ENCODE measurements at regions not wholly inside any gene's neighbourhood (a gene's known extent, or its start where the extent isn't known, plus 50 kb on each side); places are given as distances from the start of the nearest gene placed in this dataset.
A peak's percentile ranks its signal among the peaks of the same experiment; 100 is the strongest.

DNA sequence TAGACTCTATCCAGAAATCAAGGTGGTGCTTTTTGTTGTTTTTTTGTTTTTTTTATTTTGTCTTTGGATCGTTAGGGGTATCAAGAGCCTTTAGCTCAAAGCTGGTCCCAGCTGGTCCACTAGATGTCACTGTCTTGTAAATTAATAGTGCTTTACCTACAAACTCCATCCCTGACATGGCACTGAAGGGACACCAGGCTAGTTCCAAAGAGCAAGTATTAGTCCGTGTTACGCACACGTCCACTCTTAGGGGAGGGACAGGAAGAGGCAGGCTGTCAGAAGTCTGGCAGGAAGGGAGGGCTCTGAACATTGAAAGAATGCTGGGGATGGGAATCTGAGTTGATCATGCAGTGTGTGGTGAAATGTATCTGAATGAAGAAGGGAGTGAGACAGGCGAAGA lies 85.9 kb upstream of the CCBE1 start:
- H3K9me3 Mint-ChIP-seq = no peaks in the 10 kb centered on the region
- H3K27ac Mint-ChIP-seq = no peak overlapping the region
- no peaks in the 10 kb centered on the region for H3K36me3 Mint-ChIP-seq
- peaks cover 6% of the 10 kb centered on the region for H3K4me1 Mint-ChIP-seq
- no peak overlapping the region for H3K4me3 Mint-ChIP-seq
- DNase-seq (ENCODE audit: low spot score in 2 of 2) (no peak), ATAC-seq (peak; percentile 56)

GRCh38 chr18:59779979-59780378 lies 82.8 kb upstream of the CCBE1 start:
- H3K4me3 Mint-ChIP-seq = no peak overlapping the region
- no peaks in the 10 kb centered on the region for H3K36me3 Mint-ChIP-seq
- DNase-seq (ENCODE audit: low spot score in 2 of 2) = no peak
- peaks cover 6% of the 10 kb centered on the region for H3K4me1 Mint-ChIP-seq
- no peak overlapping the region for H3K27ac Mint-ChIP-seq
- no peak for ATAC-seq
- no peaks in the 10 kb centered on the region for H3K9me3 Mint-ChIP-seq

GRCh38 chr18:59778434-59778833 lies 81.2 kb upstream of the CCBE1 start:
- Mint-ChIP-seq H3K27ac (no peak overlapping the region), H3K4me3 (no peak overlapping the region), H3K9me3 (no peaks in the 10 kb centered on the region), H3K4me1 (peaks cover 6% of the 10 kb centered on the region), H3K36me3 (no peaks in the 10 kb centered on the region)
- DNase-seq (ENCODE audit: low spot score in 2 of 2) = no peak
- ATAC-seq = no peak

DNA sequence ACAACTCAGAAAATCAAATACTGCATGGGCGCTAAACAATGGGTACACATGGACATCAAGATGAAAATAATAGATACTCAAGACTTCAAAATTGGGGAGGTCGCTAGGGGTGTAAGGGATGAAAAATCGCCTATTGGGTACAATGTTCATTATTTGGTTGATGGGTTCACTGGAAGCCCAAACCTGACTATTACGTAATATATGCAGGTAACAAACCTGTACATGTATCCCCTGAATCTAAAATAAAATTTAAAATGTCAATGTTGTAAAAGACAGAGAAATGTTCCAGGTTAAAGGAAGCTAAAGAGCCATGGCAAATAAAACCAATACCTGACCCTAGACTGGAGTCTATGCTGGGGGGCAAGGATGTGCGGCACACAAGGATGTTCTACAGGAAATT lies 80.4 kb upstream of the CCBE1 start:
- H3K36me3 Mint-ChIP-seq = no peaks in the 10 kb centered on the region
- ATAC-seq = no peak
- H3K9me3 Mint-ChIP-seq = no peaks in the 10 kb centered on the region
- H3K4me3 Mint-ChIP-seq = no peak overlapping the region
- H3K4me1 Mint-ChIP-seq = no peaks in the 10 kb centered on the region
- DNase-seq (ENCODE audit: low spot score in 2 of 2) = no peak
- H3K27ac Mint-ChIP-seq = no peak overlapping the region

GRCh38 chr18:59769129-59769865 lies 72.1 kb upstream of the CCBE1 start:
- ATAC-seq (no peak), DNase-seq (ENCODE audit: low spot score in 2 of 2) (no peak)
- Mint-ChIP-seq H3K36me3 (no peaks in the 10 kb centered on the region), H3K4me1 (no peaks in the 10 kb centered on the region), H3K4me3 (no peak overlapping the region), H3K9me3 (peaks cover 2% of the 10 kb centered on the region), H3K27ac (no peak overlapping the region)

GRCh38 chr18:59768409-59768808 lies 71.2 kb upstream of the CCBE1 start:
- H3K4me3 Mint-ChIP-seq = no peak overlapping the region
- no peak overlapping the region for H3K27ac Mint-ChIP-seq
- DNase-seq (ENCODE audit: low spot score in 2 of 2) = no peak
- no peak for ATAC-seq
- H3K4me1 Mint-ChIP-seq = no peaks in the 10 kb centered on the region
- H3K36me3 Mint-ChIP-seq = no peaks in the 10 kb centered on the region
- peaks cover 2% of the 10 kb centered on the region for H3K9me3 Mint-ChIP-seq

DNA sequence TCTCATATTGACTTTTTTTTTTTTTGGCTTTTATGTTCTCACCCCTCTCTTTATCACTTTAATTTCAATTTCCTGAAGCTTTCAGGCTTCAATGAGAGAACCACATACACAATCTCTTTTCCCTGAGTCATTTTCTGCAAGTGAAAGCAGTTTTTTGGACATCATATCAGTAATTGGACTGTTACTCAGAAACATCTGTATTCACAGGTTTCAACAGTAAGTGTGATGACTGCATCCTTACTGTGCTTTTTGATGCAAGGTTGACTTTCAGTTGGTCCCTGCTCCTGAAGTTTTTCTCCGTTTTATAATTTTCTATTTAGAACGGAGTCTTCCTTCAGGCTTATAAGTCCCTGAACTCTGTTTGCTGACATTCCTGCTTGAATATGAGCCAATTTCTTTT lies 70.5 kb upstream of the CCBE1 start:
- no peaks in the 10 kb centered on the region for H3K4me1 Mint-ChIP-seq
- H3K27ac Mint-ChIP-seq = no peak overlapping the region
- DNase-seq (ENCODE audit: low spot score in 2 of 2) (no peak), ATAC-seq (no peak)
- peaks cover 2% of the 10 kb centered on the region for H3K9me3 Mint-ChIP-seq
- no peaks in the 10 kb centered on the region for H3K36me3 Mint-ChIP-seq
- no peak overlapping the region for H3K4me3 Mint-ChIP-seq

- peaks cover 2% of the 10 kb centered on the region for H3K9me3 Mint-ChIP-seq
These were observed 68.1 kb upstream of the CCBE1 start for GRCh38 chr18:59765343-59765742.

GRCh38 chr18:59764281-59764680 lies 67.1 kb upstream of the CCBE1 start:
- no peaks in the 10 kb centered on the region for H3K36me3 Mint-ChIP-seq
- DNase-seq (ENCODE audit: low spot score in 2 of 2) = no peak
- no peaks in the 10 kb centered on the region for H3K4me1 Mint-ChIP-seq
- H3K4me3 Mint-ChIP-seq = no peak overlapping the region
- H3K9me3 Mint-ChIP-seq = peaks cover 2% of the 10 kb centered on the region
- no peak for ATAC-seq
- H3K27ac Mint-ChIP-seq = no peak overlapping the region

More at GRCh38 chr18:59765343-59765742, 68.1 kb upstream of the CCBE1 start:
- Mint-ChIP-seq H3K4me3 (no peak overlapping the region), H3K4me1 (no peaks in the 10 kb centered on the region), H3K27ac (no peak overlapping the region), H3K36me3 (no peaks in the 10 kb centered on the region)
- ATAC-seq (no peak), DNase-seq (ENCODE audit: low spot score in 2 of 2) (no peak)

GRCh38 chr18:59763541-59764136 lies 66.4 kb upstream of the CCBE1 start:
- Mint-ChIP-seq H3K27ac (no peak overlapping the region), H3K9me3 (peaks cover 2% of the 10 kb centered on the region), H3K36me3 (no peaks in the 10 kb centered on the region), H3K4me1 (no peaks in the 10 kb centered on the region), H3K4me3 (no peak overlapping the region)
- ATAC-seq = no peak
- no peak for DNase-seq (ENCODE audit: low spot score in 2 of 2)

- DNase-seq (ENCODE audit: low spot score in 2 of 2) (no peak), ATAC-seq (no peak)
- Mint-ChIP-seq H3K36me3 (no peaks in the 10 kb centered on the region), H3K27ac (no peak overlapping the region), H3K4me1 (no peaks in the 10 kb centered on the region), H3K9me3 (no peaks in the 10 kb centered on the region), H3K4me3 (no peak overlapping the region)
These were observed 63.7 kb upstream of the CCBE1 start for GRCh38 chr18:59760619-59761600.

GRCh38 chr18:59760212-59760611 lies 63.0 kb upstream of the CCBE1 start:
- Mint-ChIP-seq H3K36me3 (no peaks in the 10 kb centered on the region), H3K4me1 (no peaks in the 10 kb centered on the region)
- no peak for ATAC-seq

GRCh38 chr18:59758837-59759236 lies 61.6 kb upstream of the CCBE1 start:
- ATAC-seq (no peak), DNase-seq (ENCODE audit: low spot score in 2 of 2) (no peak)
- H3K27ac Mint-ChIP-seq = no peak overlapping the region
- H3K4me1 Mint-ChIP-seq = no peaks in the 10 kb centered on the region
- H3K9me3 Mint-ChIP-seq = no peaks in the 10 kb centered on the region
- no peaks in the 10 kb centered on the region for H3K36me3 Mint-ChIP-seq
- H3K4me3 Mint-ChIP-seq = no peak overlapping the region

More at GRCh38 chr18:59760212-59760611, 63.0 kb upstream of the CCBE1 start:
- no peak overlapping the region for H3K4me3 Mint-ChIP-seq
- no peak overlapping the region for H3K27ac Mint-ChIP-seq
- H3K9me3 Mint-ChIP-seq = no peaks in the 10 kb centered on the region
- DNase-seq (ENCODE audit: low spot score in 2 of 2) = no peak

DNA sequence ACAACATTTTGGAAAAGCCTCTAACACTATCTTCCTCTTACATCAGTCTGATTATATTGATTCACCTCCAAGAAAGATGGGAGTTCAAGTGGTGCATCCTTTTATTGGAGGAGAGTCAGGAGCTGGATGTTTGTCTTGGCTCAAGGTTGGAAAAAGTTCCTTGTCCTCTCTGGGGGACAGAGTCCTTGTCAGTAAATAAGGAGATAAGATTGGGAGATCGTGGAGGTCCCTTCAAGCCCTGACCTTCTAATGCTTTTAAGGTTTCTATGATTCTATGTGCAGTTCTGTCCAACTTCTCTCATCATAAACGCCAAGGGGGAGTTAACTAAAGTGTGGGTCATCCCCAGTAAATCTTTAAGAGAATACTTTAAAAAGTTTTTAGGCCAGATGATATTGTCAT lies 60.9 kb upstream of the CCBE1 start:
- Mint-ChIP-seq H3K36me3 (no peaks in the 10 kb centered on the region), H3K27ac (no peak overlapping the region), H3K4me3 (no peak overlapping the region), H3K9me3 (no peaks in the 10 kb centered on the region), H3K4me1 (no peaks in the 10 kb centered on the region)
- no peak for ATAC-seq
- no peak for DNase-seq (ENCODE audit: low spot score in 2 of 2)

- Mint-ChIP-seq H3K36me3 (no peaks in the 10 kb centered on the region), H3K9me3 (no peaks in the 10 kb centered on the region), H3K4me3 (no peak overlapping the region), H3K27ac (no peak overlapping the region), H3K4me1 (no peaks in the 10 kb centered on the region)
- no peak for ATAC-seq
- no peak for DNase-seq (ENCODE audit: low spot score in 2 of 2)
These were observed 55.4 kb upstream of the CCBE1 start for GRCh38 chr18:59752666-59753065.
